ENCODE measurements at regions not wholly inside any gene's neighbourhood (a gene's known extent, or its start where the extent isn't known, plus 50 kb on each side); places are given as distances from the start of the nearest gene placed in this dataset.

DNA sequence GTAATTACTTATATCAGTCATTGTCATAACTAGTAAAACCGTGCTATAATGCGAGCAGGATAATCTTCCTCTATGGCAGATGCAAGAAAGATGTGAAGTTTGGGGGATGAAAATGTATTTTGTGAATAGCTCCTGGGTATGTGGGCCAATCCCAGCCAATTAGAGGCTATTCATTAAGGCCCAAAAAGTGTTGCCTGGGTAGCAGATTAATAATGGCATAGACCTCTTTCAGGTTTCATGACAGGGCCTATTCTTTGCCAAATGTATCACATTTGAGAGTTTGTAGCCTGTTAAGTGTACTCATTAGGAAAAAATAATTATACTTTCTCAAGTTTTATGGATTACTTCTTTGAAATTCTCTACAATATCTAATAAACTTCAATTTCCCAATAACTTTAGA lies 199.2 kb upstream of the POU3F2 start:
- Histone ChIP-seq H3K9me3 (replicated peaks; ENCODE audit: insufficient read depth, low read length) (no peaks in the 10 kb centered on the region), H3K4me2 (ENCODE audit: low read depth, low read length) (no peak overlapping the region), H4K20me1 (ENCODE audit: insufficient read depth, low read length) (no peaks in the 10 kb centered on the region), H3K4me1 (ENCODE audit: low read length) (no peaks in the 10 kb centered on the region), H3K36me3 (replicated peaks; ENCODE audit: insufficient read depth, low read length) (no peaks in the 10 kb centered on the region), H3K27ac (ENCODE audit: low read length) (no peak overlapping the region), H2AFZ (ENCODE audit: low read length) (no peak overlapping the region), H3K27me3 (replicated peaks; ENCODE audit: insufficient read depth, low read length) (no peaks in the 10 kb centered on the region), H3K9ac (ENCODE audit: low read length) (no peak overlapping the region), H3K9me2 (replicated peaks; ENCODE audit: insufficient read depth, low read length) (no peaks in the 10 kb centered on the region), H3K4me3 (ENCODE audit: low read length) (no peak overlapping the region), H3F3A (ENCODE audit: insufficient read depth, low read length) (no peaks in the 10 kb centered on the region), H3K79me2 (ENCODE audit: low read length) (no peaks in the 10 kb centered on the region)
- TF ChIP-seq, protein P1, sequence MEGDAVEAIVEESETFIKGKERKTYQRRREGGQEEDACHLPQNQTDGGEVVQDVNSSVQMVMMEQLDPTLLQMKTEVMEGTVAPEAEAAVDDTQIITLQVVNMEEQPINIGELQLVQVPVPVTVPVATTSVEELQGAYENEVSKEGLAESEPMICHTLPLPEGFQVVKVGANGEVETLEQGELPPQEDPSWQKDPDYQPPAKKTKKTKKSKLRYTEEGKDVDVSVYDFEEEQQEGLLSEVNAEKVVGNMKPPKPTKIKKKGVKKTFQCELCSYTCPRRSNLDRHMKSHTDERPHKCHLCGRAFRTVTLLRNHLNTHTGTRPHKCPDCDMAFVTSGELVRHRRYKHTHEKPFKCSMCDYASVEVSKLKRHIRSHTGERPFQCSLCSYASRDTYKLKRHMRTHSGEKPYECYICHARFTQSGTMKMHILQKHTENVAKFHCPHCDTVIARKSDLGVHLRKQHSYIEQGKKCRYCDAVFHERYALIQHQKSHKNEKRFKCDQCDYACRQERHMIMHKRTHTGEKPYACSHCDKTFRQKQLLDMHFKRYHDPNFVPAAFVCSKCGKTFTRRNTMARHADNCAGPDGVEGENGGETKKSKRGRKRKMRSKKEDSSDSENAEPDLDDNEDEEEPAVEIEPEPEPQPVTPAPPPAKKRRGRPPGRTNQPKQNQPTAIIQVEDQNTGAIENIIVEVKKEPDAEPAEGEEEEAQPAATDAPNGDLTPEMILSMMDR (IDR thresholded peaks at IDR 0.05; ENCODE audit: low read length), result no peak
- TF ChIP-seq EZH2phosphoT487 (IDR thresholded peaks at IDR 0.05; ENCODE audit: low read length) (no peak), EZH2 (optimal IDR thresholded peaks at IDR 0.05; ENCODE audit: low read depth, low read length) (no peak)
- DNase-seq, result no peak

GRCh38 chr6:98636941-98637340 lies 197.4 kb upstream of the POU3F2 start:
- no peaks in the 10 kb centered on the region for H3K27me3 ChIP-seq (replicated peaks; ENCODE audit: insufficient read depth, low read length)
- H3K9ac ChIP-seq (ENCODE audit: low read length), result no peak overlapping the region
- DNase-seq, result no peak
- no peaks in the 10 kb centered on the region for H3K9me3 ChIP-seq (replicated peaks; ENCODE audit: insufficient read depth, low read length)
- no peaks in the 10 kb centered on the region for H3K79me2 ChIP-seq (ENCODE audit: low read length)
- no peak overlapping the region for H3K4me3 ChIP-seq (ENCODE audit: low read length)
- H3F3A ChIP-seq (ENCODE audit: insufficient read depth, low read length), result no peaks in the 10 kb centered on the region
- no peak overlapping the region for H3K27ac ChIP-seq (ENCODE audit: low read length)
- no peak overlapping the region for H3K4me2 ChIP-seq (ENCODE audit: low read depth, low read length)
- no peaks in the 10 kb centered on the region for H3K4me1 ChIP-seq (ENCODE audit: low read length)
- TF ChIP-seq, protein P1 (IDR thresholded peaks at IDR 0.05; ENCODE audit: low read length), result no peak
- H3K36me3 ChIP-seq (replicated peaks; ENCODE audit: insufficient read depth, low read length), result no peaks in the 10 kb centered on the region
- H3K9me2 ChIP-seq (replicated peaks; ENCODE audit: insufficient read depth, low read length), result no peaks in the 10 kb centered on the region
- no peaks in the 10 kb centered on the region for H4K20me1 ChIP-seq (ENCODE audit: insufficient read depth, low read length)
- H2AFZ ChIP-seq (ENCODE audit: low read length), result no peak overlapping the region

DNA sequence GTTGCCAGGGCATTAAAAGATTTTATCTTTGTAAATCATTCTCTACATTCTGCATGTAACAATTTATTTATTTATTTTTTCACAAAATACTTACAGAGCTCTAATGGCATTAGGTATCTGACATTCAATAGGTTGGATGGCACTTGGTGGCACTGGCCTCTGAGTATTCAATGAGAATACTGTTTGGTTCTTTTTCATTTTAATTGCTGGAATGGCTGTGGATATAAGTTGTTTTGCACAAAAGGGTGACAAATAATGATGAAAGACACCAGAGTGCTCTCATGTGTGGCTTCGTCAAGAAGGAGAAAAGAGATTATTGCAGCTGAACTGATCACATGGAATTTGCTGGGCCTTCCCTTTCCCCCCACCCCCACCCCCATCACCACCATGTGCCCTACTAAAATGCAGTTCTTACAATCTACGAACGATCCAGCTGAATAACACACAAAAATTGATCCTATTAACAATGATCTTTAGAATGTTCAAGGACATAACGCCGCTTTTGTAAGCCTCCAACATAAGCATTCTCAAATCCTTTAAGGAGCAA lies 195.2 kb upstream of the POU3F2 start:
- H3K9me2 ChIP-seq (replicated peaks; ENCODE audit: insufficient read depth, low read length), result no peaks in the 10 kb centered on the region
- no peak overlapping the region for H3K9ac ChIP-seq (ENCODE audit: low read length)
- no peaks in the 10 kb centered on the region for H3K27me3 ChIP-seq (replicated peaks; ENCODE audit: insufficient read depth, low read length)
- no peaks in the 10 kb centered on the region for H4K20me1 ChIP-seq (ENCODE audit: insufficient read depth, low read length)
- H3K79me2 ChIP-seq (ENCODE audit: low read length), result no peaks in the 10 kb centered on the region
- no peak overlapping the region for H3K4me3 ChIP-seq (ENCODE audit: low read length)
- no peaks in the 10 kb centered on the region for H3K36me3 ChIP-seq (replicated peaks; ENCODE audit: insufficient read depth, low read length)
- no peaks in the 10 kb centered on the region for H3K4me1 ChIP-seq (ENCODE audit: low read length)
- H2AFZ ChIP-seq (ENCODE audit: low read length), result no peak overlapping the region
- no peaks in the 10 kb centered on the region for H3K9me3 ChIP-seq (replicated peaks; ENCODE audit: insufficient read depth, low read length)
- DNase-seq, result no peak
- no peak overlapping the region for H3K4me2 ChIP-seq (ENCODE audit: low read depth, low read length)
- H3F3A ChIP-seq (ENCODE audit: insufficient read depth, low read length), result no peaks in the 10 kb centered on the region
- TF ChIP-seq EZH2 (optimal IDR thresholded peaks at IDR 0.05; ENCODE audit: low read depth, low read length), result no peak
- TF ChIP-seq, protein P1 (IDR thresholded peaks at IDR 0.05; ENCODE audit: low read length), result no peak
- no peak for TF ChIP-seq EZH2phosphoT487 (IDR thresholded peaks at IDR 0.05; ENCODE audit: low read length)
- H3K27ac ChIP-seq (ENCODE audit: low read length), result no peak overlapping the region

All from MM.1S (cell line).